Progenitor cell of endocrine pancreas (in vitro differentiated cells): ENCODE measurements at regions not wholly inside any gene's neighbourhood (a gene's known extent, or its start where the extent isn't known, plus 50 kb on each side); places are given as distances from the start of the nearest gene placed in this dataset.

Source experiments
- DNase-seq: peaks from one replicate; pipeline ENCODE4 v3.0.0; 2021; ENCODE audit warnings: low spot score; ENCODE audit not compliant: unreplicated experiment
- H3K27ac Mint-ChIP-seq: 2 replicates; pipeline ENCODE4 v1.8.0; 2021; ENCODE audit warnings: mild to moderate bottlenecking, moderate library complexity, mixed read lengths
- H3K27me3 Mint-ChIP-seq: 2 replicates; pipeline ENCODE4 v1.8.0; 2021; ENCODE audit warnings: mixed read lengths
- H3K36me3 Mint-ChIP-seq: 2 replicates; pipeline ENCODE4 v1.8.0; 2022; ENCODE audit warnings: mixed read lengths; ENCODE audit not compliant: insufficient read depth
- H3K4me1 Mint-ChIP-seq: 2 replicates; pipeline ENCODE4 v1.8.0; 2021; ENCODE audit warnings: low read depth, mixed read lengths
- H3K4me3 Mint-ChIP-seq: 2 replicates; pipeline ENCODE4 v1.8.0; 2021; ENCODE audit warnings: low read depth, mild to moderate bottlenecking, moderate library complexity, mixed read lengths
- H3K9me3 Mint-ChIP-seq: 2 replicates; pipeline ENCODE4 v1.8.0; 2021; ENCODE audit warnings: low read depth, mixed read lengths
- CTCF ChIP-seq: fragments of 200-600 bp; sonication (generic); IDR thresholded peaks from one replicate; pipeline ENCODE4 v1.5.0; 2021; ENCODE audit warnings: antibody characterized with exemption, mild to moderate bottlenecking; ENCODE audit not compliant: unreplicated experiment

- Mint-ChIP-seq H3K4me1 (peaks cover 6% of the 10 kb centered on the region), H3K27ac (no peak overlapping the region), H3K9me3 (peaks cover 2% of the 10 kb centered on the region), H3K36me3 (no peaks in the 10 kb centered on the region), H3K27me3 (no peaks in the 10 kb centered on the region), H3K4me3 (no peak overlapping the region)
- TF ChIP-seq CTCF: no peak
- no peak for DNase-seq
Measured at GRCh38 chr6:76817429-76817828, 645.9 kb downstream of the HTR1B start.

- H3K4me3 Mint-ChIP-seq: no peak overlapping the region
- H3K4me1 Mint-ChIP-seq: peaks cover 6% of the 10 kb centered on the region
- no peaks in the 10 kb centered on the region for H3K27me3 Mint-ChIP-seq
- no peak overlapping the region for H3K27ac Mint-ChIP-seq
- no peak for TF ChIP-seq CTCF
- H3K9me3 Mint-ChIP-seq: no peaks in the 10 kb centered on the region
- no peak for DNase-seq
- no peaks in the 10 kb centered on the region for H3K36me3 Mint-ChIP-seq
Measured at GRCh38 chr6:76814496-76815458, 648.5 kb downstream of the HTR1B start.

- Mint-ChIP-seq H3K27me3 (no peaks in the 10 kb centered on the region), H3K4me3 (no peak overlapping the region), H3K27ac (no peak overlapping the region), H3K4me1 (peaks cover 6% of the 10 kb centered on the region), H3K36me3 (no peaks in the 10 kb centered on the region), H3K9me3 (no peaks in the 10 kb centered on the region)
- no peak for DNase-seq
- no peak for TF ChIP-seq CTCF
Measured at GRCh38 chr6:76810286-76810685, 653.0 kb downstream of the HTR1B start.

GRCh38 chr6:76803038-76803580 is 660.2 kb downstream of the HTR1B start:
- DNase-seq: no peak
- Mint-ChIP-seq H3K4me1 (no peaks in the 10 kb centered on the region), H3K36me3 (no peaks in the 10 kb centered on the region), H3K4me3 (no peak overlapping the region), H3K27ac (no peak overlapping the region), H3K9me3 (peaks cover 13% of the 10 kb centered on the region), H3K27me3 (no peaks in the 10 kb centered on the region)
- TF ChIP-seq CTCF: no peak

- no peak for DNase-seq
- Mint-ChIP-seq H3K36me3 (peaks cover 5% of the 10 kb centered on the region), H3K27me3 (no peaks in the 10 kb centered on the region), H3K9me3 (peaks cover 9% of the 10 kb centered on the region), H3K4me3 (no peak overlapping the region), H3K27ac (no peak overlapping the region), H3K4me1 (peaks cover 6% of the 10 kb centered on the region)
- no peak for TF ChIP-seq CTCF
Measured at GRCh38 chr6:76792394-76792793, 670.9 kb downstream of the HTR1B start.
